ENCODE measurements at regions not wholly inside any gene's neighbourhood (a gene's known extent, or its start where the extent isn't known, plus 50 kb on each side); places are given as distances from the start of the nearest gene placed in this dataset.

GRCh38 chr5:37905230-37905629, 65.4 kb upstream of the GDNF start:
- DNase-seq, result no peak

GRCh38 chr5:37902323-37902722, 62.5 kb upstream of the GDNF start:
- no peak for DNase-seq

- DNase-seq, result peak; percentile 51
Measured at GRCh38 chr5:37900692-37901091, 60.9 kb upstream of the GDNF start.

GRCh38 chr5:37899037-37899436, 59.2 kb upstream of the GDNF start:
- no peak for DNase-seq

- DNase-seq, result no peak
Measured at GRCh38 chr5:37896159-37896558, 56.3 kb upstream of the GDNF start.

- DNase-seq, result no peak
Measured at GRCh38 chr5:37893434-37894134, 53.7 kb upstream of the GDNF start.

GRCh38 chr5:37892586-37892985, 52.7 kb upstream of the GDNF start:
- no peak for DNase-seq

- no peak for DNase-seq
Measured at GRCh38 chr5:37891832-37892231, 52.0 kb upstream of the GDNF start.

- DNase-seq, result peak; percentile 77
Measured at GRCh38 chr5:37889612-37890317, 49.9 kb upstream of the GDNF start.
